H9 (cell line): ENCODE measurements at regions not wholly inside any gene's neighbourhood (a gene's known extent, or its start where the extent isn't known, plus 50 kb on each side); places are given as distances from the start of the nearest gene placed in this dataset.
A peak's percentile ranks its signal among the peaks of the same experiment; 100 is the strongest.

Source experiments
- DNase-seq: peaks from one replicate; pipeline ENCODE4 v3.0.0-alpha.2; 2017
- H2AFZ ChIP-seq: one replicate; pipeline ENCODE4 v1.6.1; 2013; ENCODE audit warnings: mild to moderate bottlenecking, low read length, control low read depth, moderate library complexity
- H2AK5ac ChIP-seq: 2 replicates; pipeline ENCODE4 v1.6.1; 2013; ENCODE audit warnings: low read length, control low read depth, mixed read lengths; ENCODE audit not compliant: insufficient read length
- H2BK120ac ChIP-seq: one replicate; pipeline ENCODE4 v1.6.1; 2013; ENCODE audit warnings: low read depth, mild to moderate bottlenecking, low read length, control low read depth, inconsistent platforms; ENCODE audit not compliant: poor library complexity, severe bottlenecking
- H2BK12ac ChIP-seq: 2 replicates; pipeline ENCODE4 v1.6.1; 2013; ENCODE audit warnings: low read length, control low read depth, mixed read lengths, low read depth; ENCODE audit not compliant: insufficient read length
- H2BK15ac ChIP-seq: 2 replicates; pipeline ENCODE4 v1.6.1; 2013; ENCODE audit warnings: low read depth, low read length, control low read depth
- H2BK20ac ChIP-seq: one replicate; pipeline ENCODE4 v1.6.1; 2013; ENCODE audit warnings: low read depth, mild to moderate bottlenecking, low read length, control low read depth, inconsistent platforms; ENCODE audit not compliant: poor library complexity, severe bottlenecking
- H2BK5ac ChIP-seq: 2 replicates; pipeline ENCODE4 v1.6.1; 2013; ENCODE audit warnings: low read length, control low read depth, mixed read lengths; ENCODE audit not compliant: insufficient read length
- H3K14ac ChIP-seq: 2 replicates; pipeline ENCODE4 v1.6.1; 2013; ENCODE audit warnings: low read length, control low read depth; ENCODE audit not compliant: insufficient read depth
- H3K18ac ChIP-seq: 2 replicates; pipeline ENCODE4 v1.6.1; 2013; ENCODE audit warnings: low read depth, mild to moderate bottlenecking, mixed read lengths, low read length, control low read depth; ENCODE audit not compliant: insufficient read length
- H3K23ac ChIP-seq: 2 replicates; pipeline ENCODE4 v1.6.1; 2013; ENCODE audit warnings: low read length, control low read depth, mixed read lengths, low read depth; ENCODE audit not compliant: insufficient read length
- H3K23me2 ChIP-seq: 2 replicates; pipeline ENCODE4 v1.6.1; 2013; ENCODE audit warnings: low read depth, mild to moderate bottlenecking, mixed read lengths, low read length, control low read depth; ENCODE audit not compliant: insufficient read length, poor library complexity, severe bottlenecking
- H3K27ac ChIP-seq: 2 replicates; pipeline ENCODE4 v1.5.1; 2013; ENCODE audit warnings: low read length, control low read depth, mixed read lengths, low read depth; ENCODE audit not compliant: insufficient read length
- H3K27me3 ChIP-seq: 2 replicates; pipeline ENCODE4 v1.6.1; 2013; ENCODE audit warnings: low read length, control low read depth, inconsistent platforms; ENCODE audit not compliant: insufficient read depth
- H3K4ac ChIP-seq: 2 replicates; pipeline ENCODE4 v1.6.1; 2013; ENCODE audit warnings: low read depth, mild to moderate bottlenecking, control low read depth, inconsistent platforms, low read length, moderate library complexity
- H3K4me1 ChIP-seq: 2 replicates; pipeline ENCODE4 v1.6.1; 2013; ENCODE audit warnings: low read length, control low read depth, inconsistent platforms; ENCODE audit not compliant: insufficient read depth
- H3K4me2 ChIP-seq: 2 replicates; pipeline ENCODE4 v1.6.1; 2013; ENCODE audit warnings: low read length, control low read depth, mixed read lengths; ENCODE audit not compliant: insufficient read length, insufficient read depth
- H3K56ac ChIP-seq: 2 replicates; pipeline ENCODE4 v1.6.1; 2013; ENCODE audit warnings: low read depth, mild to moderate bottlenecking, mixed read lengths, low read length, control low read depth; ENCODE audit not compliant: insufficient read length
- H3K79me1 ChIP-seq: 2 replicates; pipeline ENCODE4 v1.6.1; 2013; ENCODE audit warnings: low read depth, mild to moderate bottlenecking, moderate library complexity, low read length, control low read depth, inconsistent platforms; ENCODE audit not compliant: insufficient read depth, poor library complexity, severe bottlenecking
- H3K79me2 ChIP-seq: 2 replicates; pipeline ENCODE4 v1.6.1; 2013; ENCODE audit warnings: low read length, control low read depth, inconsistent platforms; ENCODE audit not compliant: insufficient read depth
- H3K9ac ChIP-seq: 2 replicates; pipeline ENCODE4 v1.6.1; 2013; ENCODE audit warnings: low read length, control low read depth, mixed read lengths; ENCODE audit not compliant: insufficient read length; ENCODE audit errors: extremely low read depth
- H3K9me3 ChIP-seq: one replicate; pipeline ENCODE4 v1.6.1; 2013; ENCODE audit warnings: low read depth, low read length, inconsistent platforms; ENCODE audit not compliant: control insufficient read depth
- H3T11ph ChIP-seq: one replicate; pipeline ENCODE4 v1.6.1; 2013; ENCODE audit warnings: mild to moderate bottlenecking, low read length, control low read depth, inconsistent platforms
- H4K20me1 ChIP-seq: one replicate; pipeline ENCODE4 v1.6.1; 2013; ENCODE audit not compliant: control insufficient read depth, insufficient read length, insufficient read depth
- H4K5ac ChIP-seq: 2 replicates; pipeline ENCODE4 v1.6.1; 2013; ENCODE audit warnings: low read depth, mild to moderate bottlenecking, mixed read lengths, low read length, control low read depth; ENCODE audit not compliant: insufficient read length
- H4K8ac ChIP-seq: replicated peaks from 2 replicates; pipeline ENCODE4 v1.6.1; 2013; ENCODE audit warnings: low read length, control low read depth, mixed read lengths, low read depth; ENCODE audit not compliant: insufficient read length
- H4K91ac ChIP-seq: 2 replicates; pipeline ENCODE4 v1.6.1; 2013; ENCODE audit warnings: low read depth, mild to moderate bottlenecking, moderate library complexity, mixed read lengths, low read length, control low read depth; ENCODE audit not compliant: insufficient read length
- H3K27ac Mint-ChIP-seq, 3 experiments: 2 replicates in 2 of 3; 3 replicates in 1 of 3; pipeline ENCODE4 v1.8.0; 2020 to 2021; ENCODE audit warnings: mixed read lengths in 3 of 3, mild to moderate bottlenecking in 1 of 3, moderate library complexity in 1 of 3
- H3K27me3 Mint-ChIP-seq: 2 replicates; pipeline ENCODE4 v1.8.0; 2021; ENCODE audit warnings: low read depth, mild to moderate bottlenecking, moderate library complexity, mixed read lengths
- H3K36me3 Mint-ChIP-seq, 3 experiments: 2 replicates in 2 of 3; 3 replicates in 1 of 3; pipeline ENCODE4 v1.8.0; 2020 to 2021; ENCODE audit warnings: low read depth in 3 of 3, mixed read lengths in 3 of 3; ENCODE audit not compliant: insufficient read depth in 1 of 3
- H3K4me1 Mint-ChIP-seq, 2 experiments: 2 replicates each; pipeline ENCODE4 v1.8.0; 2020; ENCODE audit warnings: mixed read lengths in 2 of 2
- H3K4me3 Mint-ChIP-seq, 2 experiments: 2 replicates in 1 of 2; 3 replicates in 1 of 2; pipeline ENCODE4 v1.8.0; 2020 to 2021; ENCODE audit warnings: mild to moderate bottlenecking in 2 of 2, mixed read lengths in 2 of 2, moderate library complexity in 1 of 2
- H3K9me3 Mint-ChIP-seq, 2 experiments: 2 replicates in 1 of 2; 3 replicates in 1 of 2; pipeline ENCODE4 v1.8.0; 2020; ENCODE audit warnings: mild to moderate bottlenecking in 2 of 2, mixed read lengths in 2 of 2, moderate library complexity in 1 of 2
- CTCF ChIP-seq: fragments of 200-600 bp; sonication (generic); conservative IDR thresholded peaks from 3 replicates; pipeline ENCODE4 v1.8.0; 2021; ENCODE audit warnings: antibody characterized with exemption, mild to moderate bottlenecking
- WGBS: extraction: QIAGEN DNeasy Blood & Tissue Kit; methylation state at CpG from one replicate; pipeline ENCODE4 v1.1.7; 2013; ENCODE audit warnings: missing lambda C conversion rate, low lambda C conversion rate, mixed read lengths; ENCODE audit not compliant: insufficient read length; ENCODE audit errors: extremely low coverage; 5-methylcytosine and 5-hydroxymethylcytosine counted together

- Histone ChIP-seq H4K5ac (no peak overlapping the region), H3K18ac (no peak overlapping the region), H3K79me1 (no peaks in the 10 kb centered on the region), H3K23ac (no peak overlapping the region), H3K4me1 (no peaks in the 10 kb centered on the region), H3K56ac (no peak overlapping the region), H3K4me2 (no peak overlapping the region), H3T11ph (no peak overlapping the region), H4K91ac (no peak overlapping the region), H2BK120ac (no peak overlapping the region), H3K9ac (no peak overlapping the region), H2AFZ (no peak overlapping the region), H3K27ac (no peak overlapping the region), H2BK12ac (no peak overlapping the region), H3K27me3 (no peaks in the 10 kb centered on the region), H2AK5ac (no peak overlapping the region), H3K79me2 (no peaks in the 10 kb centered on the region), H3K23me2 (no peaks in the 10 kb centered on the region), H3K9me3 (no peaks in the 10 kb centered on the region), H3K4ac (no peak overlapping the region), H2BK5ac (no peak overlapping the region), H2BK15ac (no peak overlapping the region), H4K20me1 (no peaks in the 10 kb centered on the region), H3K14ac (no peak overlapping the region), H2BK20ac (no peak overlapping the region), H4K8ac (no peak overlapping the region)
- no peak for TF ChIP-seq CTCF
- DNase-seq, result no peak
- Mint-ChIP-seq H3K9me3 (no peaks in the 10 kb centered on the region; a peak in 1 of 5 replicates), H3K27me3 (no peaks in the 10 kb centered on the region; the same call in 1 of the 2 replicates), H3K36me3 (no peaks in the 10 kb centered on the region), H3K27ac (peak overlapping the region in 1 of 3 experiments; percentile 2; a peak in 1 of 7 replicates), H3K4me3 (no peak overlapping the region), H3K4me1 (no peaks in the 10 kb centered on the region)
- WGBS, result no CpG with 5 or more reads among the region's 7 CpGs
These were observed 180.5 kb downstream of the RSL24D1 start for GRCh38 chr15:55016225-55016624.
